Pons (tissue), 1 donor: ENCODE measurements at regions not wholly inside any gene's neighbourhood (a gene's known extent, or its start where the extent isn't known, plus 50 kb on each side); places are given as distances from the start of the nearest gene placed in this dataset.
"Not testable (repeated sequence)": the region's sequence is repeated elsewhere in the genome, so short reads cannot be mapped to it uniquely, and the experiment has no call there.

Experiments
- DNase-seq: peaks from one replicate; pipeline ENCODE4 v3.0.0-alpha.2; 2016; ENCODE audit warnings: low spot score

GRCh38 chr1:54474310-54475251 is 68.4 kb upstream of the SSBP3 start:
- no peak for DNase-seq

GRCh38 chr1:54471588-54471987 is 65.4 kb upstream of the SSBP3 start:
- no peak for DNase-seq

GRCh38 chr1:54469444-54469843 is 63.2 kb upstream of the SSBP3 start:
- DNase-seq, result not testable (repeated sequence)

- DNase-seq, result not testable (repeated sequence)
Observed at GRCh38 chr1:54468288-54469084, 62.3 kb upstream of the SSBP3 start.

GRCh38 chr1:54465351-54465811 is 59.2 kb upstream of the SSBP3 start:
- DNase-seq, result no peak

- no peak for DNase-seq
Observed at GRCh38 chr1:54464477-54465146, 58.4 kb upstream of the SSBP3 start.

DNA sequence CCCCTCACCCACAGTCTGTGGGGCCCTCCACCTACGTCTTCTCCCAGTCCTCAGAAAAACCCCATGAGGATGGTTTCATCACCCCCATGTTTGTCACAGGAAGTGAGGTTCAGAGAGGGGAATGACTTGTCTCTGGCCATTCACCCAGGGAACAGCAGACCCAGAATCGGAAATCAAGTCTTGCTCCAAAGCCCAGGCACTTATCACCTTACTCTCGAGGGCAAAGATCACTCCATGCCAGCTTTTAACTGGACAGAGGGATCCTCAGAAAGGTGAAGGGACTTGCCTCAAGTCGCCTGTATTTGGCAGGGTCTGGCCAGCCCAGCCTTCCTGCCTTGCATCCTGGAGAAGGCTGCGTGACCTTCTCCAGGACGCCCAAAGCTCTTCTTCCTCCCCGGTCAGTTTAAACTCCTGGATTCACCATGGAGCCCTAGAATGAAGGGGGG is 57.9 kb upstream of the SSBP3 start:
- no peak for DNase-seq

DNA sequence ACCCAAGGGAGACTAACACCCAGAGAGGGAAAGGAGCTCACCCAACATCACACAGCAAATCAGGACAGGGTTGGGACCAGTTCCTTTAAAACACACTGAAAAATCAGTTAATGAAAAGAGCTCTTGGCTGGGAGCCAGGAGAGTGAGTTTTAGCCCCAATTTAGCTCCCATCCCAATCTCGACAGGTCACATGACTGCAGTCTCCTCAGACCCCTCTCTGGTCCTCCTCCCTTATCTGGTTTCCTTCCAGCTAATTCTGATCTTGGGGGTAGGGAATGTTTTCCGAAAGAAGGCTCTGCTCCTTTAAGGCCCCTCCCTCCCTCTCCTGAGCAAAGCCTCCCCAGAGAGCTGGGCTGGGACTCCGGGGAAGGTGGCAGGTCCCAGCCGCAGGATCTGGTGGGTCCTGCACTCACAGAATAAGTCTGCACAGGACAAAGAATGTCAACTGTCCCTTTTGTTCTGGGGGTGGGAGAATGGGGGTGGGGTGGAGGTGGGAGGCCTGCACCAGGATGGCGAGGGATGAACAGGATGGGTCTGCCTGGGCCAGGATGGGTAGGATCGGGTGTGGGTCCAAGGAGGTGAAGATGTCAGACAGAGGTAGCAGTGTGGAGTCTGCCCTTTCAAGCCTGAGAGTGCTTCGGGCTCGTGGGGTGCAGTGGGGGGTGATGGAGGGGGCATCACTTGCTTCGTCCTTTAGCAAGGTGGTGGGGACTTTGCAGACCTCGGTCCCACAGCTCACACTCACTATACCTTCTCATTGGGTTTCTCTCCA is 57.3 kb upstream of the SSBP3 start:
- no peak for DNase-seq

DNA sequence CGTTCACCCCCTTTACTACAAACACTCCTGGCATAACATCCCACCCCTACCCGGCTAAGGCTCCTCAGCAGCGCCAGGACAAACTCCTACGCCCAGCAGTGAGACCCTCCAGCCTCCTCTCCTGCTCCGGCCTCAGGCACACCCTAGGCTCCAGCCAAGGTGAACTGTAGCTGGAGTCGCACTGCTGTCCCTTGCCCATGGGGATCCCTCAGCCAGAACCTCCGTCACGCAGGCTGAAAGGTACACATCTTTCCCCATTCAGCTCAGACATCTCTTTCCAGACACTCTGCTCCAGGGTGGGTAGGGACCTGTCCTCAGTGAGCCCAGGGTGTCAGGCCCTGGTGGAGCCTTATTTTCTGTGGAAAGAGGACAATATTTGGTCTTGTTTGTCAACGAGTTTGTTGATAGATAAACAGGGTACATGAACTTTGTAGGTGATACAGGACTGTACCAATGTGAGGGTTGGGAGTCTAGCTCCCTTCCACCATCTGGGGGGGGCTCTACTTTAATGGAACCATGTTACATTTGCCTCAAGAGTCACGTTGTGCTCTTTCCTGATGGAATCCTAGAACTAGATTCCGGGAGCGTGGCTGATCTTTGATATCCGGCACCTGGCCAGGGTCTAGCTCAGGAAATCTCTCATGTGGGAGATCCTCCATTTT is 56.5 kb upstream of the SSBP3 start:
- DNase-seq, result no peak

GRCh38 chr1:54461731-54462596 is 55.8 kb upstream of the SSBP3 start:
- DNase-seq, result no peak

GRCh38 chr1:54460861-54461387 is 54.7 kb upstream of the SSBP3 start:
- DNase-seq, result no peak

GRCh38 chr1:54460351-54460750 is 54.2 kb upstream of the SSBP3 start:
- DNase-seq, result no peak

DNA sequence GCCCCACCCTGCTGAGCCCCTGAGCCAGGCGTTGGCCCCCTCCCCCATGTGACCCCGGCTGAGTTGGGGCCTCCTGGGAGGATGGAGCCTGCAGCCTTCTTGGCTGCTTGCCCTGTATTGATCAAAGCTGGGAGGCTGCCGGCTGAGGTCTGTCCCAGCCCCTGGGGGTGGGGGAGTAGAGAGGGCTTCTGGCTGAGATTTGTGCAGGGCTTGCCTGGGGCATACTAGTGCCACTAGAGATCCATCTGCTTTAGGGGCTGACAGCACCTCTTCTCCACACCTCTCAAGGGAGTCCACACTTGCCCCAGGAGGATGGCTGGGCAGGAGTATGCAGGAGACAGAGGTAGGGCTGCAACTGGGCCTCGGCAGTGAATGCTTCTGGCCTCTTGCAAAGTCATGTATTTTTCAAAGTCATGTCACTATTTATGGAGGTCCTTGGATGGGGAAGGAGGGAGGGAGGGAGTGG is 53.6 kb upstream of the SSBP3 start:
- no peak for DNase-seq

GRCh38 chr1:54459140-54459539 is 52.9 kb upstream of the SSBP3 start:
- no peak for DNase-seq

DNA sequence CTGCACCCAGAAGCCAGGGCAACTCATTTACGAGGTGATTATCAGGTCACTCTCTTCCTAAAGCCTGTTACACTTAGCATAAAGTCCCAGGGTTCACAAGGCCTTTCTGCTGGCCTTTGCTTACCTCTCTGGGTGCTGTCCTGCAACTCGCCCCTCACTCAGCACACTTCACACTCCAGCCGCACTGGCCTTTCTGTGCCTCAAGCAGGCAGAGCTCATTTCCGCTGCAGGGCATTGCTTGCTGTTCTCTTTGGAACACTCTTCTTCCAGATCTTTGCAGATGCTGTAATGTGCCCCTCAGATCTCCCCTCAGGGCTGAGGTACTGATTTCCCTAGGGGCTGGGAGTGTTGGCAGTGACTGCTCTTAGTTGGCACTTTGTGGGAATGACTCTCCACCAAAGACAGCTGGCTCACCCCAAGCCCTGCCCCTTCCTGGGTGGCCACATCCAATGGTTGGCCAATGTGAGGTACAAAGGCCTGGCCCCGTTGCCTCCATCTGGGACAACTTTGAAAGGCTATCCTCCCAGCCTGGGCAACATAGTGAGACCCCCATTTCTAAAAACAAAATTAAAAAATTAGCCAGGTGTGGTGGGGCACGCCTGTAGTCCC is 50.8 kb upstream of the SSBP3 start:
- DNase-seq, result no peak

- DNase-seq, result no peak
Observed at GRCh38 chr1:54456361-54456760, 50.2 kb upstream of the SSBP3 start.
